ENCODE measurements at regions not wholly inside any gene's neighbourhood (a gene's known extent, or its start where the extent isn't known, plus 50 kb on each side); places are given as distances from the start of the nearest gene placed in this dataset.

- WGBS, 3 donors, result 72 to 91% (median 79%) methylated on average over 1 of the region's 1 CpG
- no peak for TF ChIP-seq EP300 (IDR thresholded peaks at IDR 0.05)
- TF ChIP-seq POLR2A (IDR thresholded peaks at IDR 0.05), result no peak
- no peak for TF ChIP-seq CTCF (IDR thresholded peaks at IDR 0.05)
- H3K27me3 ChIP-seq, result no peaks in the 10 kb centered on the region
- no peak for DNase-seq
- intact Hi-C loops (cut with DNase I), result no loop called here
- H3K27ac ChIP-seq, result no peak overlapping the region
- no peak overlapping the region for H3K4me3 ChIP-seq
- H3K4me1 ChIP-seq (ENCODE audit: insufficient read depth), result no peaks in the 10 kb centered on the region
- no peaks in the 10 kb centered on the region for H3K36me3 ChIP-seq
- no peaks in the 10 kb centered on the region for H3K9me3 ChIP-seq
Observed at GRCh38 chr18:44502221-44502620, 178.5 kb upstream of the SETBP1 start.

GRCh38 chr18:44502790-44503189, 177.9 kb upstream of the SETBP1 start:
- intact Hi-C loops (cut with DNase I), result no loop called here
- Histone ChIP-seq H3K9me3 (no peaks in the 10 kb centered on the region), H3K4me3 (no peak overlapping the region), H3K27me3 (no peaks in the 10 kb centered on the region), H3K36me3 (no peaks in the 10 kb centered on the region), H3K4me1 (ENCODE audit: insufficient read depth) (no peaks in the 10 kb centered on the region), H3K27ac (no peak overlapping the region)
- TF ChIP-seq EP300 (IDR thresholded peaks at IDR 0.05), result no peak
- DNase-seq, result no peak

GRCh38 chr18:44503854-44504253, 176.8 kb upstream of the SETBP1 start:
- no peak for DNase-seq
- WGBS, 3 donors, result 77 to 86% (median 78%) methylated on average over 1 of the region's 1 CpG
- Histone ChIP-seq H3K27ac (no peak overlapping the region), H3K4me1 (ENCODE audit: insufficient read depth) (no peaks in the 10 kb centered on the region), H3K27me3 (no peaks in the 10 kb centered on the region), H3K4me3 (no peak overlapping the region), H3K9me3 (no peaks in the 10 kb centered on the region), H3K36me3 (no peaks in the 10 kb centered on the region)
- no peak for TF ChIP-seq EP300 (IDR thresholded peaks at IDR 0.05)
- TF ChIP-seq CTCF (IDR thresholded peaks at IDR 0.05), result no peak
- no peak for TF ChIP-seq POLR2A (IDR thresholded peaks at IDR 0.05)
- intact Hi-C loops (cut with DNase I), result no loop called here

- H3K27me3 ChIP-seq, result no peaks in the 10 kb centered on the region
- H3K27ac ChIP-seq, result no peak overlapping the region
- no peaks in the 10 kb centered on the region for H3K4me1 ChIP-seq (ENCODE audit: insufficient read depth)
- WGBS, 3 donors, result 74 to 82% (median 75%) methylated on average over 6 of the region's 6 CpGs
- TF ChIP-seq EP300 (IDR thresholded peaks at IDR 0.05) (no peak), CTCF (IDR thresholded peaks at IDR 0.05) (no peak), POLR2A (IDR thresholded peaks at IDR 0.05) (no peak)
- DNase-seq, result no peak
- H3K4me3 ChIP-seq, result no peak overlapping the region
- no peaks in the 10 kb centered on the region for H3K9me3 ChIP-seq
- no peaks in the 10 kb centered on the region for H3K36me3 ChIP-seq
- intact Hi-C loops (cut with DNase I), result no loop called here
Observed at GRCh38 chr18:44507729-44508325, 172.9 kb upstream of the SETBP1 start.

GRCh38 chr18:44508474-44508873, 172.2 kb upstream of the SETBP1 start:
- no peak overlapping the region for H3K4me3 ChIP-seq
- intact Hi-C loops (cut with DNase I), result no loop called here
- no peaks in the 10 kb centered on the region for H3K9me3 ChIP-seq
- H3K36me3 ChIP-seq, result no peaks in the 10 kb centered on the region
- no peaks in the 10 kb centered on the region for H3K27me3 ChIP-seq
- TF ChIP-seq CTCF (IDR thresholded peaks at IDR 0.05) (no peak), EP300 (IDR thresholded peaks at IDR 0.05) (no peak), POLR2A (IDR thresholded peaks at IDR 0.05) (no peak)
- 84 to 86% (median 85%) methylated on average over 3 of the region's 3 CpGs for WGBS, 3 donors
- DNase-seq, result no peak
- H3K27ac ChIP-seq, result no peak overlapping the region
- H3K4me1 ChIP-seq (ENCODE audit: insufficient read depth), result no peaks in the 10 kb centered on the region
